ENCODE measurements at regions not wholly inside any gene's neighbourhood (a gene's known extent, or its start where the extent isn't known, plus 50 kb on each side); places are given as distances from the start of the nearest gene placed in this dataset.
"Not testable (repeated sequence)": the region's sequence is repeated elsewhere in the genome, so short reads cannot be mapped to it uniquely, and the experiment has no call there.

DNA sequence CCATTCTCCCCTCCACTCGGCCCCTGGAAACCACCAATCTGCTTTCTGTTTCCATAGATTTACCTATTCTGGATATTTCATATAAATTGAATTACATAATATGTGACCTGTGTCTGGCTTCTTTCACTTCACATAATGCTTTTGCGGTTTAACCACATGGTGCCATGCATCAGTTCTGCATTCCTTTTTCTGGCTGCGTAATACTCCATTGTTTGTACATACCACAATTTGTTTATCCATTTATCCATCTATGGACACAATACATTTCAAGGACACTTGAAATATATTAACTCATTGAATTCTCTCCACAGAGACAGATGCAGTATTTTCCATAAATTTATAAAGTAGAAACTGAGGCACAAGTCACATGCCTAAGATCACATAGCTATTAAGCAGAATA, 110.3 kb upstream of the ETV6 start:
- no peak for DNase-seq (ENCODE audit: low read depth)

DNA sequence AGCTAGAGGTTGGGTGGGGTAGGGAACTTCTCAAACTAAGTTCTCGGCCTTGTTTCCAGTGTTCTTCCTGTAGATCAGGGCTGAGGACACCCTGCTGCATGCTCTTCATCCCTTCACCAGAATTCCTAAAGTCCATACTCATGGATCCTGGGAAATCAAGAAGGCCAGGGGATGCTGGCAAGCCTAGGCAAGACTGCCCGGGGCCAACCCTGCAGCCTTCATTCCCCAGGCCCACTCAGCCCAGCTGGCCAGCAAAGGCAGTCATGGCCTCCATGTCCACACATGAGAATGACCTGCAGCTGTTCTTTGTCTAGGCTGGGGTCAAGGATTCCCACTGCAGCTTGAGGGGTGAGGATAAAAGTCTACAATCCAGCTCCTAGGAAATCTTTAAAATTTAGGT, 109.3 kb upstream of the ETV6 start:
- no peak for DNase-seq (ENCODE audit: low read depth)

DNA sequence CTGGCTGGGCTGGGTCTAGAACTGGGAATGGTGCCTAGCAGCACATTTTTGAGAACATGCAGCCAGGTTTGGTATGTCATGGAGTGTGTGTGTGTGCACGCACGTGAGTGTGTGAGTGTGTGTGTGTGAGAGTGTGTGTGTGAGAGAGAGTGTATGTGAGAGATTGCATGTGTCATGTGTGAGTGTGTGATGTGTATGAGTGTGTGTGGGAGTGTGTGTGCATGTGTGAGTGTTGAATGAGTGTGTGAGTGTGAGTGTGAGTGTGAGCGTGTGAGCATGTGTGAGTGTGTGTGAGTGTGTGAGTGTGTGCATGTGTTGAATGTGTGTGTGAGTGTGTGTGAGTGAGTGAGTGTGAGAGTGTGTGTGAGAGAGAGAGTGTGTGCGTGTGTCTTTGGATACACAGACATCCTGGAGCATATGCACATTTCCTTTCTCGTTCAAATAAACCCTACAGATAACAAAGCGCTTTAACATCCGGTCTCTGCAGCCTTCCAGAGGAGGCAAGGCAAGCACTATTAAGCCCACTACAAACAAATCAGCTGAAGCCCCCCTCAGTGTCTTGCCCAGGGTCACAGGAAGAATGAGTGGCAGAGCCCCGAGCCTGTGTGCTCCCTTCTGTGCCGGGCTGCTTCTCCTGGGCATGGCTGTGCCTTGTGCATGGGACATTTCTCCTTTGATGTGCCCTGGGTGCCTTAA, 108.7 kb upstream of the ETV6 start:
- DNase-seq (ENCODE audit: low read depth), result no peak

DNA sequence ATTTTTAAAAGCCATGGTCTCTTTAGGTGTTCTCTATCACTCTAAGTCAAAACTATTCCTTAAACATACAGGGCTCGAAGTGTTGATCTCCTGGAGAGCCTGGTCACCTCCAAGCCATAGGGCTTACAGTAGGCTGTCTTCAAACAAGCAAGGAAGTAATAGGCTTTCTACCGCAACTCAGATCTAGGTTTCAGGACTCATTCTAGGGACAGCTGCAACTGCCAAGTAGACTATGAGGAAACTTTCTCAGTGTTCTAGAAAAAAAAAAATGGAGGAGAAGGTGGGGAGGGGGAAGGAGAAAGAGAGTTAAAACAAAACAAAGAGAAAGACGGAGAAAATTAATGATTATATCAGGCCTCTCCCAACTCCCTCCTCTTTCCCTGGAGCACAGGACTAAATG, 106.9 kb upstream of the ETV6 start:
- no peak for DNase-seq (ENCODE audit: low read depth)

DNA sequence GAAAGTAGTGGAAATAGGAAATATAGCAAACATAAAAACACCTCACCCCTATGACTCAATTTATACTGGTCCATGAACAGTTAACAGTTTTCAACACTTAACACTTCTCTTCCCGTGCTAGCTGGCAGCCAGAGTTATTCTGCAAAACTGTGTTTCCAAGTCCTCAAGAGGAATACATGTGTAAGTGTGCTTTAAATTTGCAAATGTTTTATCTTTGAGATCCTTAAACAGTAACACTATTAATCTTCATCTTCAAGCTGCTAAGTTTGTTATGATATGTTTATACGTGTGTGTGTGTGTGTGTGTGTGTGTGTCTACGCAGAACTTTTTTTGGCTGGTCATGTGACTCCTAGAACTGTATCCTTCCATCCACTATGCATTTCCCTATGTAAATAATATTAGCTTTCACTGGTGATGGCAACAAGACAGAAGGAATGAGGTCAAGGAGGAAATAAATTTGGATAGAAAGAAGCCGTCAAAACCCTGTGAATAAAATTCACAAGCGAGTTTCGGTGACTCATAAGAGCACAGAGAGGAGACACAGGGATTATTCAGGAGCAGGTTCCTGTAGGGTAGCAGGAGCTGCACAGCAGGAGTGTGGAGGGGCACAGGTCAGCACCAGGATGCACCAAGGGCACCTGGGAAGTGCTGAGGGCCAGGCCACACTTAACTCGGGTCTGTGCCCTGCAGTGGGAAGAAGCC, 105.9 kb upstream of the ETV6 start:
- DNase-seq (ENCODE audit: low read depth), result no peak

DNA sequence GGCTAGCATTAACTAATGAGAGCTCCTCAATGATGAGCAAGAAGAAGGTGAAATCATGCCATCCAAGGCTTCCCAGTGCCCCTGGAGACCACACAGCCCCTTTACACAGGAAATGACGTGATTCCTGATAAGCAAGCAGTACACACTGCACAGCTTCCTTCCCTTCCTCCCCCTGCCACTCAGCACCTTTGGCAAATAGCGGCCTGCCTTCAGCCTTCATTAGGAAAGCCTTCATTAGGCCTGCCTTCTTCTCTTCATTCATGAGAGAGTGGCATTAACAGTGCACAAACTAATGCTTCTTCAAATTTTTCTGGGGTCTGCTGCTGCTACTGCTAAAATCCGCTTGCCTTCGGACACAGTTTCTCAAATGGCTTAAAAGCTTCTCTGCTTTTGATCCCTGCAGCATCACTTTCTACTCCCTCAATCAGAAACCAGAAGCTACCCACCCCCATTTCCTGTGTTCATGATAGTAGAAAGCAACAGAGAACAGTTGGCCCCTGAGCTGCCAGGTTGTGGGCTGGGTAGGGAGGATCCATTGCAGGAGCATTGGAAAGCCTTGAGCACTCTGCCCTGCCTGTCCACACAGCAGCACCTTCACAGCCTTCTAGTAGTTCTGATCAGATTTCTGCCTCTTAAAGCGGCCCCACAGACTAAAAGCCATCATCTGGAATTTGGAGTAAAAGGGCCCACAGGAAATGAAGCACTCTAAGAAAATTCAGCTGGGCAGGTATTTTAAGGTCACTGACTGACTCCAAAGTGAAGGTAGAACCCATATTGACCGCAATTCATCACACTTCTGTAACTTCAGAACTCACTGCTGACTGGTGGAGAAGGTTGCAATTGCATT, 103.8 kb upstream of the ETV6 start:
- DNase-seq (ENCODE audit: low read depth), result peak; percentile 22

DNA sequence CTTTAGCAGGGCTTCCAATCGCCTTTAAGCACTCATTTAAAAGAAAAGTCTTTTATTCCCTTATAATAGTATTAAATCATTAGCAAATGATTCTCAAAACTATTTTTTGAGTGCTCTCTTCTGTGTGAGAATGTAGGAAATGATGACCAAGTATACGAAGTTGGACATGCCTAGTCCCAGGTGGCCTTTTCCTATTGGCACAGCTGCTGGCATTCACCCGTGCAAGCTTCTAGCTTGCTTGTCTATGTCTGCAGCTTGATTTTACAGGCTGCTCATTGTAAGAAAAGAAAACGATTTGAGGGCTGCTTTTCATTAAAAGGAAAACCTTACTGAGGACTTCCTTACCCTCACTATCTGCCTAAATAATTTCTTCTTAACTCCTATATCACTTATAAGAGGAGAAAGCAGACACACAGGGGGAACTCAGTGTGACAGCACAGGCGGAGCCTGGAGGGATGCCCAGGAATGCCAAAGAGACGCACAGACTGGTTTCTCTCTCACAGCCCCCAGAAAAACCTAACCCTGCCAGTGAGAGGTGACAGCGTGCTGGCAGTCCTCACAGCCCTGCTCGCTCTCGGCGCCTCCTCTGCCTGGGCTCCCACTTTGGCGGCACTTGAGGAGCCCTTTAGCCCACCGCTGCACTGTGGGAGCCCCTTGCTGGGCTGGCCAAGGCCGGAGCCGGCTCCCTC, 102.7 kb upstream of the ETV6 start:
- DNase-seq (ENCODE audit: low read depth), result not testable (repeated sequence)

DNA sequence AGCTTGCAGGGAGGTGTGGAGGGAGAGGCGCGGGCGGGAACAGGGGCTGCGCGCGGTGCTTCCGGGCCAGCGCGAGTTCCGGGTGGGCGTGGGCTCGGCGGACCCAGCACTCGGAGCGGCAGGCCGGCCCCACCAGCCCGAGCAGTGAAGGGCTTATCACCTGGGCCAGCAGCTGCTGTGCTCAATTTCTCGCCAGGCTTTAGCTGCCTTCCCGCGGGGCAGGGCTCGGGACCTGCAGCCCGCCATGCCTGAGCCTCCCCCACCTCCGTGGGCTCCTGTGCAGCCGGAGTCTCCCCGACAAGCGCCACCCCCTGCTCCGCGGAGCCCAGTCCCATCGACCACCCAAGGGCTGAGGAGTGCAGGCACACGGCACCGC, 102.2 kb upstream of the ETV6 start:
- not testable (repeated sequence) for DNase-seq (ENCODE audit: low read depth)

DNA sequence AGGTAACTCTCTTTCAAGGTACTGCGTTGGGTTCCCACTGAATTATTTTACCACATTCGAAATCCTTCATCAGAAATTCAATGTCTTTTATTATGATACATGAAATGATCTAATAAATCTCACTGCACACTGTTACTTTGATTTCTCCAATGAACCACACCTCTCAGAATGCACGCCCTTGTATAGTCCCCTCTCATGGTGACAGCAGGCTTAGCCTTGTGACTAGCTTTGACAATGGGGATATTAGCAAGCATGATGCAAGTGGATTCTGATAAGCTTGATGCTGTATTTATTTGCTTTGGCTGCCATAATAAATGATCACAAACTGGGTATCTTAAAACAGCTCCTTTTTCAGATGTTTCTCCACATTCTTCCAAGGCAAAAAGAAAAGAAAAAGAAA, 100.4 kb upstream of the ETV6 start:
- DNase-seq (ENCODE audit: low read depth), result no peak

DNA sequence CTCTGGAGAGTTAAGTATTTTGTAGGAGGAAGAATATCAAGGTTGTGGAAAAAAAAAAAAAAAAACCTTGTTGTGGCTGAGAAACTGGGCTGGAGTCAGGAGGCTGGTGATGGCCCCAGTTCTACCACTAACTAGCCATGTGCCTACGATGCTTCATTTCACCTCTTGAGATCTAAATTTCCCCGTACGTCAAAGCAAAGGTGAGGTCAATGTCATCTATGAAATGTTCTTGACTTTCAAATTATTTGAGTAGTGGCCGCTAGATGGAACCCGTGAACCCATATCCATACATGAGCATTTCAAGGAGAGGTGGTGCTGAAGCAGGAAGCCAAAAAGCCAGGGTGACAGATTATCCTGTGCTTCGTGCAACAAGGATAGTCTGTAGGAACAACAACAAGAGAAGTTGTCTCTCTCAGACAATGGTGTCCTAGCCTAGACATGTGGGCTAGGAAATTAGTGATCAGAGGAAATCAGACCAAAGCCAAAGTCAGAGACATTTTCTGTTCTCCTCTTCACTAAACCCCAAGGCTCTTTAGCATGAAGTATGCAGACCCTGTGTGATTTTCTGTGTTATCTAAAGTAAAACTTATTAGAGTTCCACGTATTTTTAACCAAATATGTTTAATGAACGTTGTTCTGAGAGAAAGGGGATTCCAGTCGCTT, 95.5 kb upstream of the ETV6 start:
- DNase-seq (ENCODE audit: low read depth), result no peak

DNA sequence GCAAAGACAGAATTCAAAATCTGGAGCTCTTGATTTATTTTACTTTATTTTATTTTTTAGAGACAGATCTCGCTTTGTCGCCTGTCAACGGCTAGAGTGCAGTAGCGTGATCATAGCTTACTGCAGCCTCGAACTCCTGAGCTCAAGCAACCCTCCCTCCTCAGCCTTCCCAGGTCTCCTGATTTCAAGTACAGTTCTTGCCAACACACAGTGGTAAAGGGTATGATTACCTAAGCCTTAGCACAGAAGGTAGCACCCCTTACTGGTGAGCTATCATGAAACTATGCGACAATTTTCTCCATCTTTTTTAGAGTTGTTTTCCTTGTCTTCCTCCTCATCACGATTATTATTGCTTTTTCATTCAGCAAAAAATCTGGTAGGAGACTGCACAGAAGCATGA, 94.3 kb upstream of the ETV6 start:
- DNase-seq (ENCODE audit: low read depth), result no peak

DNA sequence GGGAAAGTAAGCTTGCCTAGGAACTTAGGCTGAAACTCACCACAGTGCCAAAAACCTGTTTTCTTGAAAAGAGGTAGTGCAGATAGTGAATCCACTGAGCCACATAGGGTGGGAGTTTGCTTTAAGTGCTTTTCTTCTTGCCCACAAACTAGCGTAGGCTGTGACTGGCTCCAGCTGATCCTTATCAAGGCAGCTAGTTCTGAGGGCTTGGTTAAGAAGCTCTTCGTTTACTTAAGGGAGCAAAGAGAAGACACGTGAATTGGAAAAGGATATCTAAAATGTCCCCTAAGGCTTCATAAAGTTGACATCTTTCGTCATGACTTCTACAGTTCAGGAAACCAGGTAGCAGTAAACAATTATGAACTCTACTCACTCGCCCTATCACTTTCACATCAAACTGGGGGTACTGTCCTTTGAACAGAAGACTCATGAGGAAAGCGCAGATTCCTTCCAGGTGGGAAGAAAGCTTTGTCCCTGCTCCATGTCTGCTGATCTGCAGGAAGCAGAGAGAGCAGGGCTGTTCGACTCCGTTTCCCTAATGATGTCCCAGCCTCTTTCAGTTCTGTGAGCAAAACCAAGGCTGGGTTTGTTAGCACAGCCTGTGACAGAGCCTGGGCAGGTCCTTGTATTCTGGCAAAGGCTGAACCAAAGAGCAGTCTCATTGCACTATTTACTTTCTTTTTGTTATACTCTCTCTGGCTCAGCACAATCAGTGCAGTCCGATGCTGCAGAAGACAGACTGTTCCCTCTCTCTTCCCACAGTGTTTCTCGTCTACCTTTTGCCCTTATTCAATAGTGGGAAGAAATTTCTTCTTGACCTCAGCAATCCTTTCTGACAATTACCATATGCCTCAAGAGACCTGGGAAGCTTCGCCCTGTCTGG, 93.5 kb upstream of the ETV6 start:
- DNase-seq (ENCODE audit: low read depth), result no peak

DNA sequence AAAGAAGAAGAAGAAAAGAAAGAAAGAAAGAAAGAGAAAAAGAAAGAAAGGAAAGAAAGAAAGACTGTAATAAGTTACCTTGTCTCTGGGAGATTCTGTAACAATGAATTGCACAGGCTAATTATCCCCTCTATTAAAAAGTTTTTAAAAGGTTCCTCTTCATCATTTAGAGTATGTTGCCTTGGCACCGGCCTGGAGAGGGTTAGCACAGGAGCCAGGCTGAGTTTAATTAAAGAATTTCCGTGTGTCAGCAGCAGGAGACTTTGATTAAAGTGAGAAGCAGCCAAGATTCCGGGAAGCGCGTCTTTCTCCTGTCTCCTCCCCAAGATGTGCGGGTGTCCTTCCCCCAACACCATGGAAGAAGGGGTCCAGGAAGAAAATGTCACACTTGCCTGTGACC, 92.8 kb upstream of the ETV6 start:
- no peak for DNase-seq (ENCODE audit: low read depth)

DNA sequence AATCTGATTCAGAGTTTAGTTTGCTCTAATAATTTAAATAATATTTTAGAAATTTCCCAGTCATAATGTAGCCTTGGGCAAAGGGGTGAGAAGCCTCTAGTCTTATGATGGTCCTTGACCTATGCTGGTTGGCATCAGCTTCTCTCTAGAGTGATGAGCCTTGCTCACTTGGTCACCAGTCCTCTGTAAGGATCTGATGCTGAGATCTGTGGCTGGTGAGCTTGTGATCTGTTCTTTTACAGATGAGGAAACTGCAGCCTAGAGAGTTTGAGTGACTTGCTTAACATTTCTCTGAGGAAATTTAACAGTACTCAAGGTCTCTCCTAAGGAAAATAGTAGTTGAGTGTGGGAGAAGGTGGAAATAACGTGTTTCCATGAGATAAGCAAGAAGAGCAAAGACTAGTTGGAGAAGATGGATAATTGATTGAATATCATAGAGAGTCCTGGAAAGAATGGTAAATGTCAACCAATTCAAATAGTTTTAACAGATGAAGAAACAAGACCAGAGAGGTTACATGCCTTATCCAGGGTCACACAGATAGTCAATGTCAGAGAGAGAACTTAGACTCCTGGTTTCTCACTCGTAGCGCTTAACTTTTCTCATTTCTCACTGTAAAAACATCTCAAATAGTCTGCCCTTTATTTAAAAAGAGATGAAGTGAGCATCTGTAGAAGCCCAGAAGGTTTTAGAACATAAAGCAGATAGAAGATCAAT, 89.7 kb upstream of the ETV6 start:
- no peak for DNase-seq (ENCODE audit: low read depth)

DNA sequence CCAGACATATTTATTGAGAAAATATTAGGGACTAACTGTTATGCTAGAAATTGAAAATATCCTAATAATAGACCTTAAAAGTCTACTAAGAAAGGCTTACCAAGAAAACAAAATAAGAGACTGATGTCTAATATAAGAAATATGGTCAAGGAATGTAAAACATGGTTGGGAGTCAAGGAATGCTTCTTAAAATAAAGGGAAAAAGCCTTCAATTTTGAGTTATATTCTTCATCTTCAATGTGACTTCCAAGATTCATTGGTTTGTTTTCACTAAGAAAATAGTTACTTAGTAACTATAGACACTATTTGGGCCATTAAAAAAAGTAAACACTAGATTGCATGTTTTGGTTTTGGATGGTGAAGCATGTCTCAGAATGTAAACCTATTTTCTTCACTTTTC, 88.1 kb upstream of the ETV6 start:
- no peak for DNase-seq (ENCODE audit: low read depth)

DNA sequence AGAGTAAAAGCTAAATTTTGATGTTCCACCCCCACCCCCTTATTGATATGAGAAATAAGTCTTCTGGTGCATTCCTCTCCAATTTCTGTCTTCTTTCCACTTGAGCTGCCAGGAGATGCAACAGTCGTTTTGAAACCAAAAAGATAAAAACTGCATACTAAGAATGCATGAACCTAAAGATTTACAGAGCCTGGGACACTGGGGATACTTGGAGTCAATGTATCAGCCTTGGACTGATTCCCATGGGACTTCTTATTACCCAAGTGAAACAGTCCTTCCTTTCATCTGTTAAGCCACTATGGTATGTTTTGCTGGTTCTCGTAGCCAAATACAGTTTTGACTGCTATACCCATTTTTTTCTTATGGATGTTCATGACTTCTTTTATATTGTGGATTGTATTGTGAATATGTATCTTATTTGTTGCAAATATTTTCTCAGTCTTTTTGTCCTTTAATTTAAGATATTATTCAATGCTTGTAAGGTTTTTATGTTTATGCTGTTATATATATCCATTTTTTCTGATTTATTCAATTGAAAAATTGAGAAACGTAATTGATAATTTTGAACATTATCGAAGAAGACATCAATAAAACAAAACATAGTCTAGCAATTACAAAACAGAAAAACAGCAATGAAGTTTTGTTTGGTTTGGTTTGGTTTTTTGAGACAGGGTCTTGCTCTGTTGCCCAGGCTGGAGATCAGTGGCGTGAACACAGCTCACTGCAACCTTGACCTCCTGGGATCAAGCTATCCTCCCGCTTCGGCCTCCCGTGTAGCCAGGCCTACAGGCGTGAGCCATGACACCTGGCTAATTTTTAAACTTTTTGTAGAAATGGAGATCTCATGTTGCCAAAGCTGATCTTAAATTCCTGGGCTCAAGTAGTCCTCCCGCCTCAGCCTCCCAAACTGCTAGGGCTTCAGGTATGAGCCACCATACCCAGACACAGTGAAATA, 85.4 kb upstream of the ETV6 start:
- DNase-seq (ENCODE audit: low read depth), result no peak

DNA sequence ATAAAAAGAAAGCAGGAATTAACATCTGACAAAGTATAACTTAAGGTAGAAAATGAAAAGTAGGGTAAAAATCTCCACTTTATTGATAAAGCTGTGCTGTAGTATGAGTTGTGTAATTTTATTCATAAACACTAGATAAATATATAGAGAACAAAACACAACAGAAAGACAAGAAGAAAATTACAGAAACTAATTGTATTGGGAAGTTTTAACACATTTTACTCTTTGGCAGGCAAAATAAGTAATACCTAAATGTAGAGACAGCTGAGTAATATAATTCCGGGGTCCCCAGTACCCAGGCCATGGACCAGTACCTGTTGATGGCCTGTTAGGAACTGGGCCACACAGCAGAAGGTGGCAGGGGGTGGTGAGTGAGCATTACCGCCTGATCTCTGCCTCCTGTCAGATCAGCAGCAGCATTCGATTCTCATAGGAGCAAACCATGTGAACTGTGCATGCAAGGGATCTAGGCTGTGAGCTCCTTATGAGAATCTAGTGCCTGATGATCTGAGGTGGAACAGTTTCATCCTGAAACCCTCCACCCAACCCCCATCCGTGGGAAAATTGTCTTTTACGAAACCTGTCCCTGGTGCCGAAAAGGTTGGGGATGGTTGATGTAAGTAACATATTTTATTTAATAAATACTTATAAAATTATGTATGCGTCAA, 84.4 kb upstream of the ETV6 start:
- no peak for DNase-seq (ENCODE audit: low read depth)

DNA sequence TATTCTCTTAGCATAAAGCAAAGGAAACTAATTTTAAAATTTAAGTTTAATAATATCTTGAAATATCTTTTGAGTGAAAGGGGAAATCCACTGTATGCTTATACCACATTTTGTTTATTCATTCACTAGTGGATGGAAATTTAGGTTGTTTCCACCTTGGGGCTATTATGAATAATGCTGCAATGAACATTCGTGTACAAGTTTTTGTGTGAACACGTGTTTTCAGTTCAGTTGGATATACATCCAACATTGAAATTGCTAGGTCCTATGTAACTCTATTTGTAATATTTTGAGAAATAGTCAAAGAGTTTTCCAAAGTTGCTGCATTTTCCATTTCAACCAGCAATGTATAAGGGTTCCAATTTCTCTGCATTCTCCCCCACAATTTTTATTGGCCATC, 83.7 kb upstream of the ETV6 start:
- no peak for DNase-seq (ENCODE audit: low read depth)

All from activated T-helper 1 cell treated with Interleukin-2 at 50 U/mL for 16 hours (primary cell).